Neural crest cell (in vitro differentiated cells): ENCODE measurements at regions not wholly inside any gene's neighbourhood (a gene's known extent, or its start where the extent isn't known, plus 50 kb on each side); places are given as distances from the start of the nearest gene placed in this dataset.

Experiments used
- DNase-seq: peaks from one replicate; pipeline ENCODE4 v3.0.0; 2021; ENCODE audit warnings: low read depth, mixed read lengths, low spot score
- H3K27ac Mint-ChIP-seq: one replicate; pipeline ENCODE4 v1.8.0; 2021; ENCODE audit warnings: mild to moderate bottlenecking, mixed read lengths; ENCODE audit not compliant: unreplicated experiment
- H3K27me3 Mint-ChIP-seq: 2 replicates; pipeline ENCODE4 v1.8.0; 2021; ENCODE audit warnings: low read depth, mild to moderate bottlenecking, mixed read lengths
- H3K36me3 Mint-ChIP-seq: 2 replicates; pipeline ENCODE4 v1.8.0; 2021; ENCODE audit warnings: low read depth, mild to moderate bottlenecking, mixed read lengths
- H3K4me1 Mint-ChIP-seq: 2 replicates; pipeline ENCODE4 v1.8.0; 2021; ENCODE audit warnings: mixed read lengths
- H3K4me3 Mint-ChIP-seq: one replicate; pipeline ENCODE4 v1.8.0; 2021; ENCODE audit warnings: mild to moderate bottlenecking, mixed read lengths
- H3K9me3 Mint-ChIP-seq: 2 replicates; pipeline ENCODE4 v1.8.0; 2021; ENCODE audit warnings: mixed read lengths
- TF ChIP-seq, protein P1 (sequence below): fragments of 200-600 bp; sonication (generic); conservative IDR thresholded peaks from 2 replicates; pipeline ENCODE4 v1.5.0; 2021; ENCODE audit warnings: antibody characterized with exemption, mild to moderate bottlenecking

DNA sequence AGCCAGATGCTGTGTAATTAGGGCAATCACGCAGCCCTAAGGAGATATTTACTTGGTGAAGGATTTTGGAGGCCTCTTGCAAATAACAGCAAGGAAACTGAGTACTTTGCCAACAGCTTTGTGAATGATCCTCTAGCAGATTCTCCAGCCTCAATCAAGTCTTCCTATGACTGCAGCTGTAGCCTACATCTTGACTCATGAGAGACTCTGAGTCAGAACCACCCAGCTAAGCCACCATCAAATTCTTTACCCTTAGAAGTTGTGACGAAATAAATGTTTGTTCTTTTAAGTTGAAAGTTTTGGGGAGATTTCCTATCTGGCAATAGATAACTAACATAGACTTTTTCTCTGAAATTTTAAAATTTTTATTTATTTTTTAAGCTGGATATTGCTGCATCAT is 237.6 kb upstream of the CCNH start:
- Mint-ChIP-seq H3K4me3 (no peak overlapping the region), H3K27me3 (no peaks in the 10 kb centered on the region), H3K27ac (no peak overlapping the region), H3K36me3 (no peaks in the 10 kb centered on the region), H3K9me3 (no peaks in the 10 kb centered on the region), H3K4me1 (peaks cover 4% of the 10 kb centered on the region)
- TF ChIP-seq, protein P1, sequence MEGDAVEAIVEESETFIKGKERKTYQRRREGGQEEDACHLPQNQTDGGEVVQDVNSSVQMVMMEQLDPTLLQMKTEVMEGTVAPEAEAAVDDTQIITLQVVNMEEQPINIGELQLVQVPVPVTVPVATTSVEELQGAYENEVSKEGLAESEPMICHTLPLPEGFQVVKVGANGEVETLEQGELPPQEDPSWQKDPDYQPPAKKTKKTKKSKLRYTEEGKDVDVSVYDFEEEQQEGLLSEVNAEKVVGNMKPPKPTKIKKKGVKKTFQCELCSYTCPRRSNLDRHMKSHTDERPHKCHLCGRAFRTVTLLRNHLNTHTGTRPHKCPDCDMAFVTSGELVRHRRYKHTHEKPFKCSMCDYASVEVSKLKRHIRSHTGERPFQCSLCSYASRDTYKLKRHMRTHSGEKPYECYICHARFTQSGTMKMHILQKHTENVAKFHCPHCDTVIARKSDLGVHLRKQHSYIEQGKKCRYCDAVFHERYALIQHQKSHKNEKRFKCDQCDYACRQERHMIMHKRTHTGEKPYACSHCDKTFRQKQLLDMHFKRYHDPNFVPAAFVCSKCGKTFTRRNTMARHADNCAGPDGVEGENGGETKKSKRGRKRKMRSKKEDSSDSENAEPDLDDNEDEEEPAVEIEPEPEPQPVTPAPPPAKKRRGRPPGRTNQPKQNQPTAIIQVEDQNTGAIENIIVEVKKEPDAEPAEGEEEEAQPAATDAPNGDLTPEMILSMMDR: no peak
- no peak for DNase-seq

DNA sequence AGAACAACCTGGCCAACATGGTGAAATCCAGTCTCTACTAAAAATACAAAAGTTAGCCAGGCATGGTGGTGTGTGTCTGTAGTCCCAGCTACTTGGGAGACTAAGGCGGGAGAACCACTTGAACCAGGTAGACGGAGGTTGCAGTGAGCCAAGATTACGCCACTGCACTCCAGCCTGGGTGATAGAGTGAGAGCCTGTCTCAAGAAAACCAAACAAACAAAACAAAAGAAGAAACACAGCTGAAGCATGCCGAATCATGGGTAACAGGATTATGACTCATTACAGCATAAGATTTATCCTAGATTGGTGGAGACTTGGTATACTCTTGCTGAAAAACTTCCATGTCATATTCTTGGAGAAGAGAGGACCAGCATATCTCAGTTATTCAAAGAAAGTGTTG is 236.7 kb upstream of the CCNH start:
- no peak for DNase-seq
- Mint-ChIP-seq H3K4me3 (no peak overlapping the region), H3K9me3 (no peaks in the 10 kb centered on the region), H3K27me3 (no peaks in the 10 kb centered on the region), H3K36me3 (no peaks in the 10 kb centered on the region), H3K4me1 (peaks cover 10% of the 10 kb centered on the region), H3K27ac (no peak overlapping the region)
- TF ChIP-seq, protein P1: no peak

DNA sequence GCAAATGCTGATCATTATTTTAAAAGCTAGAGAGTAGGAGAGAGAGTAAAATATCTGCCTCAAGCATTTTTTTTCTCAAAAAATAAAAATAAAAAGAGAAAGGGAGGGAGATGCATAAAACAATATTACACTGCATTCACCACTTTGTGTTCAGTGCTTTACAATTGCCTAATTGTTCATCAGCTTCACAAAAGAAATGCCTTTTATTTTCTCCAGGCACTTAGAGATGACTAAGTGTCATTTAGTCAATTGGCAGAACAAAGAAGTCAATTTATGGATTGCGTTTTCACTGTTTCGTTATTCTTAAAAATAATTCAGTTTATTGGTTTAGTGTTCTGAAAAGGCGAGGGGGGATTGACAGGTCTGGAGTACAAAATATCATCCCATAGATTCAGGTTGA is 232.5 kb upstream of the CCNH start:
- TF ChIP-seq, protein P1: no peak
- no peak for DNase-seq
- Mint-ChIP-seq H3K36me3 (no peaks in the 10 kb centered on the region), H3K4me1 (peaks cover 10% of the 10 kb centered on the region), H3K27me3 (no peaks in the 10 kb centered on the region), H3K9me3 (peaks cover 3% of the 10 kb centered on the region), H3K27ac (peak overlapping the region; percentile 28), H3K4me3 (no peak overlapping the region)

DNA sequence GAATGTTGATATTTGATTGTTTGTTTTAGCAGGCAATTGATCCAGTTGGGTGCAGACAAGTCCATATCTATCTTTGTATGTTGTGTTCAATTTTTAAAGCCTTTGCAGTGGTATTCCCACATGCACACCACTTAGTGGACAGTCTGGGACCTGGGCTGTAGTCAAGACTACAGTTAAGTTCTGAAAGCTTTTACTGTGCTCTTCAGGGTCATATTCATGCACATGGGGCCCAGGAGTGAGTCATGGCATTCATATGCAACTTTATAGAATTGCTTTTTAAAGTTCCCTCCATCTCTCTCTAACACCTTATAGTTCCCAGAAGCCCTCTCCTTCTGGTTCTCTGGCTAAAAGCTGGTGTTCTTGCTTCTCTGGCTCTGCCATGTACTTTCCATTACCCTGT is 228.2 kb upstream of the CCNH start:
- H3K27ac Mint-ChIP-seq: no peak overlapping the region
- no peak for DNase-seq
- no peak overlapping the region for H3K4me3 Mint-ChIP-seq
- TF ChIP-seq, protein P1: no peak
- no peaks in the 10 kb centered on the region for H3K27me3 Mint-ChIP-seq
- peaks cover 10% of the 10 kb centered on the region for H3K4me1 Mint-ChIP-seq
- H3K9me3 Mint-ChIP-seq: peaks cover 3% of the 10 kb centered on the region
- no peaks in the 10 kb centered on the region for H3K36me3 Mint-ChIP-seq

DNA sequence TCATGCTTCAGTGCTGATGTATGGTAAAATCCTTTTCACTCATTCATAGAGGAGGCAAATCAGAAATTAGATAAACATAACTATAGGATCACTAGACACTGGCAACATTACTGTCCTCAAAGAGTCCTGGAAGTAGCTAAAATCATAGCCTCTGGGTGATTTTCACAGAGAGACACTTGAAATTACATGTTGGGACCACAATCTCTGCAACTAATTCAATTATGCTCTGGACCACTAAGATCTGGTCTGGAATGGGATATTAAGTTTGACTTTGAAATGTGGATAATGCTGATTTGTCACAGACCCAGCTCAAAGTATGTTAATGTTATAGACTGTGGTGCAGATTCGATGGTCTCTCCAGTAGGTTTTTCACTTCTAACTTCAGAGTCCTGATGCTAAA is 214.6 kb upstream of the CCNH start:
- TF ChIP-seq, protein P1: no peak
- H3K27me3 Mint-ChIP-seq: no peaks in the 10 kb centered on the region
- no peak overlapping the region for H3K27ac Mint-ChIP-seq
- no peaks in the 10 kb centered on the region for H3K4me1 Mint-ChIP-seq
- no peaks in the 10 kb centered on the region for H3K36me3 Mint-ChIP-seq
- no peaks in the 10 kb centered on the region for H3K9me3 Mint-ChIP-seq
- no peak overlapping the region for H3K4me3 Mint-ChIP-seq
- DNase-seq: no peak

DNA sequence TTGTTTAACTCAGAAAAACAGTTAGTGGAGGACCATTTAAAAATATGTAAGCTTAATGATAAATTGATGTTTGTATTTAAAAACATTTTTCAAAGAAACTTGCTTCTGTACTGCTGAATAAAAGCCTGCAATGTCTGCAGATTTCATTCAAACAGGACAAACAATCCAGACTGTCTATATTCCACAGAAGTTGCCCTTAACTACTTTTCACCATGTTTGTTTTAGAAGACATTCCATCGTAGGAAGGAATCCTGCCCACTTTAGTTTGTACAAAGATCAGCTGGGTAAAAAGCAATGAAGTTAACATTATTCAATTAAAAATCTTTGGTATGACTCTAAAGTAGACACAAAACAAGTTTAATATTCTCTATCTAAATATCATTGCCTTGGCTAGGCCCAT is 195.7 kb upstream of the CCNH start:
- no peaks in the 10 kb centered on the region for H3K9me3 Mint-ChIP-seq
- H3K4me3 Mint-ChIP-seq: no peak overlapping the region
- H3K27ac Mint-ChIP-seq: no peak overlapping the region
- TF ChIP-seq, protein P1: no peak
- no peaks in the 10 kb centered on the region for H3K27me3 Mint-ChIP-seq
- no peaks in the 10 kb centered on the region for H3K36me3 Mint-ChIP-seq
- H3K4me1 Mint-ChIP-seq: no peaks in the 10 kb centered on the region
- DNase-seq: no peak
